Stomach smooth muscle (tissue), 2 donors: ENCODE measurements at regions not wholly inside any gene's neighbourhood (a gene's known extent, or its start where the extent isn't known, plus 50 kb on each side); places are given as distances from the start of the nearest gene placed in this dataset.
"Not testable (repeated sequence)": the region's sequence is repeated elsewhere in the genome, so short reads cannot be mapped to it uniquely, and the experiment has no call there.

Experiments
- H3K27ac ChIP-seq: one replicate; pipeline ENCODE4 v1.7.0; 2013; ENCODE audit warnings: mild to moderate bottlenecking, low read length, inconsistent platforms
- H3K27me3 ChIP-seq, 2 donors: one replicate each; pipeline ENCODE4 v1.7.0; 2013; ENCODE audit warnings: low read length in 2 of 2; ENCODE audit not compliant: insufficient read depth in 2 of 2, control insufficient read depth in 1 of 2
- H3K36me3 ChIP-seq, 2 donors: one replicate each; pipeline ENCODE4 v1.7.0; 2013; ENCODE audit warnings: low read length in 2 of 2; ENCODE audit not compliant: control insufficient read depth in 2 of 2, insufficient read depth in 2 of 2
- H3K4me1 ChIP-seq: one replicate; pipeline ENCODE4 v1.7.0; 2013; ENCODE audit warnings: low read length; ENCODE audit not compliant: control insufficient read depth, insufficient read depth
- H3K4me3 ChIP-seq, 2 donors: one replicate each; pipeline ENCODE4 v1.7.0; 2013; ENCODE audit warnings: low read length in 2 of 2
- H3K9ac ChIP-seq, 2 donors: one replicate each; pipeline ENCODE4 v1.7.0; 2013; ENCODE audit warnings: low read length in 2 of 2, mild to moderate bottlenecking in 1 of 2
- H3K9me3 ChIP-seq, 2 donors: one replicate each; pipeline ENCODE4 v1.7.0; 2013; ENCODE audit warnings: low read length in 2 of 2; ENCODE audit not compliant: control insufficient read depth in 2 of 2
- donor health status: healthy.
- donor health status: Pancreatic carcinoma.

- Histone ChIP-seq H3K9ac (no peak overlapping the region), H3K36me3 (no peaks in the 10 kb centered on the region), H3K4me3 (no peak overlapping the region), H3K27ac (no peak overlapping the region), H3K4me1 (no peaks in the 10 kb centered on the region), H3K9me3 (no peaks in the 10 kb centered on the region), H3K27me3 (peaks cover 0 to 10% of the 10 kb centered on the region in 2 donors)
Measured at GRCh38 chrX:140249088-140249487, 255.8 kb downstream of the SOX3 start.

GRCh38 chrX:140229191-140229590 is 263.9 kb upstream of the CXorf66 start:
- Histone ChIP-seq H3K36me3 (no peaks in the 10 kb centered on the region), H3K27ac (no peak overlapping the region), H3K4me1 (no peaks in the 10 kb centered on the region), H3K9ac (no peak overlapping the region), H3K9me3 (peaks cover 0 to 6% of the 10 kb centered on the region in 2 donors), H3K27me3 (no peaks in the 10 kb centered on the region), H3K4me3 (no peak overlapping the region)

- not testable (repeated sequence) for H3K4me3 ChIP-seq, H3K9ac ChIP-seq, H3K27me3 ChIP-seq, H3K9me3 ChIP-seq, H3K4me1 ChIP-seq, H3K36me3 ChIP-seq, H3K27ac ChIP-seq
Measured at GRCh38 chrX:140226037-140226436, 260.7 kb upstream of the CXorf66 start.

- H3K4me3 ChIP-seq, H3K27ac ChIP-seq, H3K4me1 ChIP-seq, H3K27me3 ChIP-seq, H3K9ac ChIP-seq, H3K9me3 ChIP-seq, H3K36me3 ChIP-seq: not testable (repeated sequence)
Measured at GRCh38 chrX:140215894-140216293, 250.6 kb upstream of the CXorf66 start.

GRCh38 chrX:140214518-140214917 is 249.2 kb upstream of the CXorf66 start:
- H3K9me3 ChIP-seq, H3K9ac ChIP-seq, H3K27ac ChIP-seq, H3K4me3 ChIP-seq, H3K36me3 ChIP-seq, H3K27me3 ChIP-seq, H3K4me1 ChIP-seq: not testable (repeated sequence)

- H3K9ac ChIP-seq, result no peak overlapping the region
- H3K9me3 ChIP-seq, result no peaks in the 10 kb centered on the region
- H3K27me3 ChIP-seq, result no peaks in the 10 kb centered on the region
Measured at GRCh38 chrX:140206657-140207056, 241.3 kb upstream of the CXorf66 start.

GRCh38 chrX:140190441-140191108 is 225.3 kb upstream of the CXorf66 start:
- H3K9ac ChIP-seq, result no peak overlapping the region
- H3K27ac ChIP-seq, result no peak overlapping the region
- H3K4me3 ChIP-seq, result no peak overlapping the region
- no peaks in the 10 kb centered on the region for H3K36me3 ChIP-seq
- no peaks in the 10 kb centered on the region for H3K4me1 ChIP-seq
- peaks cover 0 to 4% of the 10 kb centered on the region in 2 donors for H3K27me3 ChIP-seq
- H3K9me3 ChIP-seq, result no peaks in the 10 kb centered on the region

More at GRCh38 chrX:140206657-140207056, 241.3 kb upstream of the CXorf66 start:
- no peaks in the 10 kb centered on the region for H3K36me3 ChIP-seq
- no peaks in the 10 kb centered on the region for H3K4me1 ChIP-seq
- H3K4me3 ChIP-seq, result no peak overlapping the region
- H3K27ac ChIP-seq, result no peak overlapping the region

GRCh38 chrX:140180585-140180984 is 215.3 kb upstream of the CXorf66 start:
- H3K4me1 ChIP-seq, result no peaks in the 10 kb centered on the region
- no peak overlapping the region for H3K4me3 ChIP-seq
- no peak overlapping the region for H3K9ac ChIP-seq
- no peak overlapping the region for H3K27ac ChIP-seq
- H3K9me3 ChIP-seq, result no peaks in the 10 kb centered on the region
- peaks cover 0 to 3% of the 10 kb centered on the region in 2 donors for H3K27me3 ChIP-seq
- no peaks in the 10 kb centered on the region for H3K36me3 ChIP-seq

GRCh38 chrX:140177821-140178220 is 212.5 kb upstream of the CXorf66 start:
- Histone ChIP-seq H3K9ac (no peak overlapping the region), H3K27ac (no peak overlapping the region), H3K4me3 (no peak overlapping the region), H3K27me3 (peaks cover 0 to 3% of the 10 kb centered on the region in 2 donors), H3K9me3 (no peaks in the 10 kb centered on the region), H3K4me1 (no peaks in the 10 kb centered on the region), H3K36me3 (no peaks in the 10 kb centered on the region)

GRCh38 chrX:140172401-140172800 is 207.1 kb upstream of the CXorf66 start:
- H3K27me3 ChIP-seq, result peaks cover 0 to 9% of the 10 kb centered on the region in 2 donors
- H3K4me1 ChIP-seq, result no peaks in the 10 kb centered on the region
- no peak overlapping the region for H3K9ac ChIP-seq
- H3K36me3 ChIP-seq, result no peaks in the 10 kb centered on the region
- H3K27ac ChIP-seq, result no peak overlapping the region
- H3K9me3 ChIP-seq, result no peaks in the 10 kb centered on the region
- no peak overlapping the region for H3K4me3 ChIP-seq

- H3K9me3 ChIP-seq, result no peaks in the 10 kb centered on the region
- H3K27ac ChIP-seq, result no peak overlapping the region
Measured at GRCh38 chrX:140167551-140167950, 202.2 kb upstream of the CXorf66 start.

More at GRCh38 chrX:140167551-140167950, 202.2 kb upstream of the CXorf66 start:
- H3K4me1 ChIP-seq, result no peaks in the 10 kb centered on the region
- no peaks in the 10 kb centered on the region for H3K36me3 ChIP-seq
- no peak overlapping the region for H3K4me3 ChIP-seq
- H3K27me3 ChIP-seq, result peaks cover 0 to 8% of the 10 kb centered on the region in 2 donors
- H3K9ac ChIP-seq, result no peak overlapping the region
